IMR-90 (cell line): ENCODE measurements at regions not wholly inside any gene's neighbourhood (a gene's known extent, or its start where the extent isn't known, plus 50 kb on each side); places are given as distances from the start of the nearest gene placed in this dataset.

Source experiments
- ATAC-seq: fragments of 200-7000 bp; cut with Tn5 transposase; 2 replicates; pipeline ENCODE4 v1.9.1; 2020; ENCODE audit warnings: low read depth, mild to moderate bottlenecking, moderate library complexity
- BruUV-seq: library from RNA; stranded (reverse); fragments of 400-500 nt; replicated peaks from 2 replicates; lab custom pipeline; 2021; lab: Mats Ljungman, UMichigan
- CTCF ChIA-PET: fragments of 300-600 bp; formaldehyde crosslinking; extraction: SDS; loops from one replicate; lab custom pipeline; 2021; ENCODE audit warnings: antibody characterized with exemption; lab: Yijun Ruan, JAX
- POLR2A ChIA-PET: fragments of 300-600 bp; sonication (Branson Sonifier 250); formaldehyde crosslinking; loops from one replicate; lab custom pipeline; 2022; ENCODE audit warnings: antibody characterized with exemption; ENCODE audit not compliant: unreplicated experiment; lab: Charles Lee
- DNase-seq: peaks from one replicate; pipeline ENCODE4 v3.0.0; 2013
- H2AFZ ChIP-seq: replicated peaks from 2 replicates; pipeline ENCODE3; 2013; ENCODE audit warnings: low read length, mild to moderate bottlenecking; ENCODE audit not compliant: poor library complexity
- H2AK5ac ChIP-seq: 2 replicates; pipeline ENCODE4 v1.6.1; 2013; ENCODE audit warnings: low read depth, low read length, inconsistent platforms
- H2AK9ac ChIP-seq: replicated peaks from 2 replicates; pipeline ENCODE3; 2013; ENCODE audit warnings: mild to moderate bottlenecking, low read depth, low read length, moderate library complexity; ENCODE audit not compliant: poor library complexity
- H2BK120ac ChIP-seq: 2 replicates; pipeline ENCODE4 v1.6.1; 2013; ENCODE audit warnings: low read depth, low read length, inconsistent platforms
- H2BK15ac ChIP-seq: 3 replicates; pipeline ENCODE4 v1.6.1; 2013; ENCODE audit warnings: low read depth, low read length, inconsistent platforms
- H2BK20ac ChIP-seq: 2 replicates; pipeline ENCODE4 v1.6.1; 2013; ENCODE audit warnings: low read depth, mild to moderate bottlenecking, inconsistent platforms, low read length, moderate library complexity
- H2BK5ac ChIP-seq: 2 replicates; pipeline ENCODE4 v1.6.1; 2013; ENCODE audit warnings: mild to moderate bottlenecking, low read depth, low read length, inconsistent platforms; ENCODE audit not compliant: poor library complexity, severe bottlenecking
- H3K14ac ChIP-seq: replicated peaks from 2 replicates; pipeline ENCODE4 v1.6.1; 2013; ENCODE audit warnings: low read depth, low read length, inconsistent platforms
- H3K18ac ChIP-seq: 2 replicates; pipeline ENCODE4 v1.6.1; 2013; ENCODE audit warnings: low read depth, low read length, control low read depth
- H3K23ac ChIP-seq: 2 replicates; pipeline ENCODE4 v1.6.1; 2013; ENCODE audit warnings: low read depth, low read length, inconsistent platforms
- H3K27ac ChIP-seq: 2 replicates; pipeline ENCODE4 v1.5.1; 2013; ENCODE audit warnings: mild to moderate bottlenecking, control low read depth, low read length; ENCODE audit not compliant: insufficient read depth
- H3K27me3 ChIP-seq: 2 replicates; pipeline ENCODE4 v1.6.1; 2013; ENCODE audit warnings: low read length; ENCODE audit not compliant: control insufficient read depth, insufficient read depth
- H3K36me3 ChIP-seq: 2 replicates; pipeline ENCODE4 v1.6.1; 2013; ENCODE audit warnings: low read length, mixed read lengths; ENCODE audit not compliant: control insufficient read depth, insufficient read depth
- H3K4ac ChIP-seq: 2 replicates; pipeline ENCODE4 v1.6.1; 2013; ENCODE audit warnings: low read depth, low read length, inconsistent platforms
- H3K4me1 ChIP-seq: 2 replicates; pipeline ENCODE4 v1.6.1; 2013; ENCODE audit warnings: low read length, mixed read lengths; ENCODE audit not compliant: control insufficient read depth, insufficient read depth
- H3K4me2 ChIP-seq: 2 replicates; pipeline ENCODE4 v1.6.1; 2013; ENCODE audit warnings: low read depth, mild to moderate bottlenecking, control low read depth, low read length, moderate library complexity
- H3K4me3 ChIP-seq: 2 replicates; pipeline ENCODE4 v1.5.1; 2013; ENCODE audit warnings: low read depth, mild to moderate bottlenecking, control low read depth, low read length, moderate library complexity; ENCODE audit not compliant: insufficient read depth
- H3K56ac ChIP-seq: 2 replicates; pipeline ENCODE4 v1.6.1; 2013; ENCODE audit warnings: low read length, inconsistent platforms; ENCODE audit not compliant: insufficient read depth; ENCODE audit errors: extremely low read depth
- H3K79me1 ChIP-seq, 2 experiments: 2 replicates each; pipeline ENCODE4 v1.6.1; 2013; ENCODE audit warnings: low read length in 2 of 2, inconsistent platforms in 1 of 2, low read depth in 1 of 2
- H3K9ac ChIP-seq: 2 replicates; pipeline ENCODE4 v1.6.1; 2013; ENCODE audit warnings: low read depth, low read length, control low read depth
- H3K9me1 ChIP-seq: 2 replicates; pipeline ENCODE4 v1.6.1; 2013; ENCODE audit warnings: low read length, inconsistent platforms; ENCODE audit not compliant: insufficient read depth
- H3K9me3 ChIP-seq: 2 replicates; pipeline ENCODE4 v1.6.1; 2013; ENCODE audit warnings: low read length; ENCODE audit not compliant: control insufficient read depth, insufficient read depth
- H4K20me1 ChIP-seq: 2 replicates; pipeline ENCODE4 v1.6.1; 2013; ENCODE audit warnings: low read length, inconsistent platforms; ENCODE audit not compliant: insufficient read depth
- H4K5ac ChIP-seq: 2 replicates; pipeline ENCODE4 v1.6.1; 2013; ENCODE audit warnings: mild to moderate bottlenecking, low read depth, low read length, control low read depth
- H4K8ac ChIP-seq, 2 experiments: 2 replicates each; pipeline ENCODE4 v1.6.1; 2013; ENCODE audit warnings: low read depth in 2 of 2, low read length in 2 of 2, control low read depth in 1 of 2, inconsistent platforms in 1 of 2
- H4K91ac ChIP-seq: 2 replicates; pipeline ENCODE4 v1.6.1; 2013; ENCODE audit warnings: low read depth, low read length, inconsistent platforms; ENCODE audit not compliant: insufficient read depth
- CHD1 ChIP-seq: IDR thresholded peaks from 2 replicates; pipeline ENCODE4 v1.6.1; 2012; ENCODE audit warnings: low read depth, low read length, improper control_type of control experiment
- WGBS, 2 experiments: methylation state at CpG; one replicate each; pipeline versions ENCODE4 v1.1.5 to v1.1.7; 2013; ENCODE audit warnings: missing lambda C conversion rate in 2 of 2; ENCODE audit not compliant: insufficient read length in 1 of 2; ENCODE audit errors: extremely low coverage in 2 of 2; 5-methylcytosine and 5-hydroxymethylcytosine counted together
- dilution Hi-C: fragments of 300-500 bp; cut with HindIII; formaldehyde crosslinking; loops from one replicate; pipeline ENCODE4 v1.14.3; 2018; ENCODE audit warnings: low sequenced_read_pairs; ENCODE audit not compliant: unreplicated experiment
- in situ Hi-C: fragments of 300-500 bp; cut with MboI; formaldehyde crosslinking; loops from 3 replicates; pipeline ENCODE4 v1.14.3; 2019; ENCODE audit warnings: low sequenced_read_pairs, inconsistent platforms, mixed read lengths
- intact Hi-C: fragments of 100-400 bp; cut with micrococcal nuclease; formaldehyde crosslinking; loops from 2 replicates; pipeline ENCODE4 v1.10.0; 2022

- BruUV-seq: no TSS peak
- dilution Hi-C loops: no loop called here
Measured at GRCh38 chr4:27759611-27760575, 899.3 kb downstream of the STIM2 start.

More at GRCh38 chr4:27759611-27760575, 899.3 kb downstream of the STIM2 start:
- Histone ChIP-seq H3K27me3 (no peaks in the 10 kb centered on the region), H3K56ac (no peak overlapping the region), H3K4me2 (no peak overlapping the region), H4K91ac (no peak overlapping the region), H2AFZ (no peak overlapping the region), H3K23ac (no peak overlapping the region), H2BK5ac (no peak overlapping the region), H2BK15ac (no peak overlapping the region), H3K79me1 (no peaks in the 10 kb centered on the region), H4K20me1 (no peaks in the 10 kb centered on the region), H3K9me3 (no peaks in the 10 kb centered on the region), H2BK120ac (no peak overlapping the region), H3K9me1 (no peaks in the 10 kb centered on the region), H2AK5ac (no peak overlapping the region), H2BK20ac (no peak overlapping the region), H4K5ac (no peak overlapping the region), H3K36me3 (no peaks in the 10 kb centered on the region), H3K14ac (no peak overlapping the region), H3K4ac (no peak overlapping the region), H3K4me1 (no peaks in the 10 kb centered on the region), H3K9ac (no peak overlapping the region), H4K8ac (no peak overlapping the region), H3K18ac (no peak overlapping the region), H3K27ac (no peak overlapping the region), H2AK9ac (no peak overlapping the region), H3K4me3 (no peak overlapping the region)
- intact Hi-C loops (no loop called here), in situ Hi-C loops (no loop called here)
- TF ChIP-seq CHD1: no peak
- POLR2A ChIA-PET: no interaction called here
- no CpG with 5 or more reads among the region's 11 CpGs for WGBS, 2 experiments
- DNase-seq: no peak
- ATAC-seq: no peak
- CTCF ChIA-PET: interaction anchor here (0.6 kb wide), 1 partner anchor 801 kb away, joined by 5 read pairs; no protein-coding TSS in a partner anchor
